22Rv1 (cell line): ENCODE measurements at regions not wholly inside any gene's neighbourhood (a gene's known extent, or its start where the extent isn't known, plus 50 kb on each side); places are given as distances from the start of the nearest gene placed in this dataset.

Experiments
- H3K27ac ChIP-seq: fragments of 450-650 bp; 2 replicates; pipeline ENCODE4 v1.5.1; 2017
- CTCF ChIP-seq: fragments of 450-650 bp; IDR thresholded peaks from 2 replicates; pipeline ENCODE4 v1.5.1; 2017; ENCODE audit warnings: mild to moderate bottlenecking
- ZFX ChIP-seq: fragments of 450-650 bp; IDR thresholded peaks from 2 replicates; pipeline ENCODE4 v1.6.1; 2017; ENCODE audit warnings: antibody characterized with exemption, borderline replicate concordance

DNA sequence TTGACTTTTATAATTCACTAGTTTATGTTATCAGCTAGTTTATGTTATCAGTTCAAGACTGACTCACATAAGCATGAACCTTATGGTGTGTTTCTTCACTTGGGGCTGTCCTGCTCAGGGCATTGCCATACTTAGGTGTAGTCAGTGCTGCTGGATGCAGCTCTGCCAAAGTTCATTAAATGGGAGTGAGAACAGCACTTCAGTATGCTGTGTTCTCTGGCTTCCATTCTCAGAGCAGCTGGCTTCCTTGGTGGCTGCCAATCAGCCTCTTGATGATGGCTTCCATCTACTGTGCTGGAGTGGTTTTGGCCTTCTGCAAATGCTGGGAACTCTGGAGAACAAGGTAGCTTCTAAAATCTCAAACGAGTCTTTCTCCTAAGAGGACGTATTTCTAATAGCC lies 170.7 kb downstream of the TDRD15 start:
- TF ChIP-seq ZFX (no peak), CTCF (no peak)
- H3K27ac ChIP-seq, result no peak overlapping the region

DNA sequence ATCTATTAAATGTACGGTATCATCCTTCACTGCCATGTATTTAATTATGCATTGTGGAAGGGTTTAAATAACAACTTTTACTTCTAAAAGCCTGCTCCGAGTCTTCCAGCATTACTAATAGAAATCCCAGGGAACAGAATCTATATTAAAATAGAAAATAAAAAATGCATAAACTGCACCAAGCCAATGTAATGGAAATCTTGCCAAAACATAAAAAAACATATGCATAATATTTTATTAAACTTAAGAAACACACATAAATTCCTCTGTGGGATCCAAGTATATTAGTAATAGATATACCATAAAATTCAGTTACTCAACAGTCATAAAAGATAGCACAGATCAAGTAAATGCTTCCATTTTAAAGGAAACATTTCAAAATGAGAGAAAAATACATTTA lies 175.6 kb downstream of the TDRD15 start:
- no peak for TF ChIP-seq ZFX
- no peak for TF ChIP-seq CTCF
- no peak overlapping the region for H3K27ac ChIP-seq

GRCh38 chr2:21301871-21302455 lies 178.2 kb downstream of the TDRD15 start:
- TF ChIP-seq CTCF (no peak), ZFX (no peak)
- no peak overlapping the region for H3K27ac ChIP-seq

DNA sequence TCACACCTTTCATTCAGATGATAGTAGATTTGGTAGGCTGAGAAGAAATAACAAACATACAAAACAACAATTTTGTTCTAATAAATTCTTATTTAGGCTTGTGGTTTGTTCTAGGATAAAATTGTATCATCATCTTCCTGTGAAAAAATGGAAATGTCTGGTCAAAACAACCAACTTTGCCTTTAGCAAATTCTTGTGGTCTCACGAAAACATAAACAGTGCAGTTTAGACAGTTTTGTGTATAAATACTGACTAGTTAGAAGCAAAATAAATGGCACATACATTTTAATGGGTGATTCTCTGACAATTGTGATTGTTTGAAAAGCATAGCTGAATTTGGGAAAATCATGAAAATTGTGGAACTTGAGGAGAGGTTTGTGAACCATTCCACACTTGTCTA lies 180.1 kb downstream of the TDRD15 start:
- H3K27ac ChIP-seq, result no peak overlapping the region
- TF ChIP-seq CTCF, result no peak
- TF ChIP-seq ZFX, result no peak

DNA sequence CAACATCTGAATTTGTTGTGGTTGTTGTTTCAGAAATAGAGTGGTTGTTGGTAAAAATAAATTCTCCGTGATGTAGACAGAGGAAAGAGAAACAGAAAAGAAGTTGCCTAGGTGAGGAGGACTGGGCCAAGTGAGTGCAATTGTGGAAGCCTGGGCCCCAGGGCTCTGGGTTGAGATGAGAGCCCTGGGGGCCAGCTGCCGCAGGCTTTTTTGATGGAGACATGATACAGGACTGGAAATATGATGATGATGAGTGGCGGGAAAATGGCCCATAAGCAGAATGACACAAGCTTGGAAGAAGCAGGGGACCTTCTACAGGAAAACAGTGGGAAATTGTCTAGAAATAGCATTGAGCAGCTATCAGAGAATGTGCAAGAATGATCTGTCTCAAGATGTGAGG lies 181.8 kb downstream of the TDRD15 start:
- H3K27ac ChIP-seq, result no peak overlapping the region
- no peak for TF ChIP-seq CTCF
- TF ChIP-seq ZFX, result no peak

DNA sequence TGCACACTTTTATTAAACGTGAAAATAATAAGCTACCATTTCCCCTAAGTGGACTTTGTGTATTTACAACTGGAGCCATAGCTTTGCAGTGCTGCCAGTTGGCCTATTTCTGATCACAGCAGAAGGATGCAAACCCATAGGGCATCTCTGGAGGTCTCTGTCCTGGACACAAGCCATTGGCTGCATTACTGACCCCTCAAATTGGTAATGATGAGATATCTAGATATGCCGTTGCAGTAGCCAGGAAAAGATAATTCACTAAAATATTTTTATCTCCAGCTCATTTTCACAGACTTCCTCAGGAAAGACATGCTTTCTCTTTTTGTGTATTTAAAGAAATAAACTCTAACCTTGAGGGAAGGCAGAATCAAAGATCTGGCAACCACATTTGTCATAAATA lies 182.5 kb downstream of the TDRD15 start:
- TF ChIP-seq ZFX (no peak), CTCF (no peak)
- H3K27ac ChIP-seq, result no peak overlapping the region

GRCh38 chr2:21307037-21307436 lies 183.3 kb downstream of the TDRD15 start:
- TF ChIP-seq ZFX (no peak), CTCF (no peak)
- H3K27ac ChIP-seq, result no peak overlapping the region
